Testis (tissue), 2 donors: ENCODE measurements at regions not wholly inside any gene's neighbourhood (a gene's known extent, or its start where the extent isn't known, plus 50 kb on each side); places are given as distances from the start of the nearest gene placed in this dataset.

Experiments used
- POLR2A ChIP-seq: fragments of 450-650 bp; IDR thresholded peaks from one replicate; pipeline ENCODE4 v1.6.1; 2017; ENCODE audit warnings: antibody characterized with exemption, mild to moderate bottlenecking, moderate library complexity
- TF ChIP-seq, protein P1 (sequence below), 3 experiments: fragments of 450-650 bp in 2 of 3; fragments of 200-600 bp in 1 of 3; sonication (generic) in 1 of 3; IDR thresholded peaks; one replicate each; pipeline ENCODE4 v1.5.1; 2016 to 2019; ENCODE audit warnings: antibody characterized with exemption in 3 of 3, mild to moderate bottlenecking in 2 of 3, moderate library complexity in 1 of 3

GRCh38 chr5:159855476-159856191 lies 60.6 kb upstream of the ADRA1B start:
- TF ChIP-seq, protein P1, sequence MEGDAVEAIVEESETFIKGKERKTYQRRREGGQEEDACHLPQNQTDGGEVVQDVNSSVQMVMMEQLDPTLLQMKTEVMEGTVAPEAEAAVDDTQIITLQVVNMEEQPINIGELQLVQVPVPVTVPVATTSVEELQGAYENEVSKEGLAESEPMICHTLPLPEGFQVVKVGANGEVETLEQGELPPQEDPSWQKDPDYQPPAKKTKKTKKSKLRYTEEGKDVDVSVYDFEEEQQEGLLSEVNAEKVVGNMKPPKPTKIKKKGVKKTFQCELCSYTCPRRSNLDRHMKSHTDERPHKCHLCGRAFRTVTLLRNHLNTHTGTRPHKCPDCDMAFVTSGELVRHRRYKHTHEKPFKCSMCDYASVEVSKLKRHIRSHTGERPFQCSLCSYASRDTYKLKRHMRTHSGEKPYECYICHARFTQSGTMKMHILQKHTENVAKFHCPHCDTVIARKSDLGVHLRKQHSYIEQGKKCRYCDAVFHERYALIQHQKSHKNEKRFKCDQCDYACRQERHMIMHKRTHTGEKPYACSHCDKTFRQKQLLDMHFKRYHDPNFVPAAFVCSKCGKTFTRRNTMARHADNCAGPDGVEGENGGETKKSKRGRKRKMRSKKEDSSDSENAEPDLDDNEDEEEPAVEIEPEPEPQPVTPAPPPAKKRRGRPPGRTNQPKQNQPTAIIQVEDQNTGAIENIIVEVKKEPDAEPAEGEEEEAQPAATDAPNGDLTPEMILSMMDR (IDR thresholded peaks at IDR 0.05), result no peak
- no peak for TF ChIP-seq POLR2A
